Gastrocnemius medialis (tissue), 4 donors: ENCODE measurements at regions not wholly inside any gene's neighbourhood (a gene's known extent, or its start where the extent isn't known, plus 50 kb on each side); places are given as distances from the start of the nearest gene placed in this dataset.
"Not testable (repeated sequence)": the region's sequence is repeated elsewhere in the genome, so short reads cannot be mapped to it uniquely, and the experiment has no call there.

Source experiments
- ATAC-seq, 2 donors: fragments of 150-250 bp; one replicate each; pipeline ENCODE4 v1.9.1; 2016
- DNase-seq, 2 donors: peaks; one replicate each; pipeline ENCODE4 v3.0.0-alpha.2; 2019
- H3K27ac ChIP-seq, 4 donors: fragments of 200-600 bp; sonication (generic); 1 replicate in 1 of 4; 2 replicates in 3 of 4; pipeline ENCODE4 v1.5.1; 2016 to 2018; ENCODE audit warnings: mild to moderate bottlenecking in 2 of 4, moderate library complexity in 1 of 4
- H3K27me3 ChIP-seq, 3 donors: fragments of 200-600 bp; sonication (generic) in 2 of 3; 1 replicate in 1 of 3; 2 replicates in 2 of 3; pipeline versions ENCODE4 v1.5.1 to v1.6.0; 2016 to 2019; ENCODE audit warnings: mild to moderate bottlenecking in 1 of 3, moderate library complexity in 1 of 3
- H3K36me3 ChIP-seq, 2 donors: fragments of 200-600 bp; sonication (generic) in 1 of 2; one replicate each; pipeline ENCODE4 v1.5.1; 2017 to 2018
- H3K4me1 ChIP-seq, 2 donors: fragments of 200-600 bp; sonication (generic) in 1 of 2; one replicate each; pipeline ENCODE4 v1.5.1; 2016 to 2017; ENCODE audit warnings: mild to moderate bottlenecking in 2 of 2
- H3K4me3 ChIP-seq, 4 donors: fragments of 200-600 bp; sonication (generic) in 3 of 4; 1 replicate in 1 of 4; 2 replicates in 3 of 4; pipeline ENCODE4 v1.5.1; 2016 to 2019; ENCODE audit warnings: mild to moderate bottlenecking in 2 of 4
- H3K9me3 ChIP-seq, 3 donors: fragments of 200-600 bp; sonication (generic) in 2 of 3; 1 replicate in 1 of 3; 2 replicates in 2 of 3; pipeline ENCODE4 v1.5.1; 2016 to 2019
- CTCF ChIP-seq, 5 experiments: fragments of 450-650 bp in 3 of 5; fragments of 200-600 bp in 2 of 5; sonication (generic) in 2 of 5; IDR thresholded peaks in 4 of 5; conservative IDR thresholded peaks in 1 of 5; 1 replicate in 4 of 5; 2 replicates in 1 of 5; pipeline ENCODE4 v1.5.1; 2016 to 2019; ENCODE audit warnings: antibody characterized with exemption in 5 of 5, mild to moderate bottlenecking in 3 of 5, moderate library complexity in 3 of 5
- POLR2A ChIP-seq, 2 donors: fragments of 450-650 bp; IDR thresholded peaks; one replicate each; pipeline ENCODE4 v1.6.1; 2017; ENCODE audit warnings: antibody characterized with exemption in 2 of 2, mild to moderate bottlenecking in 2 of 2, moderate library complexity in 2 of 2
- in situ Hi-C, 4 donors: fragments of 200-750 bp; cut with MboI; loops; one replicate each; pipeline versions ENCODE4 v1.15.0 to v1.8.0; 2017; ENCODE audit warnings: low sequenced_read_pairs in 4 of 4
- intact Hi-C: fragments of 100-400 bp; cut with DNase I; formaldehyde crosslinking; loops from one replicate; pipeline ENCODE4 v1.15.1; 2023; ENCODE audit warnings: low total_unique reads

- no peak for ATAC-seq
- Histone ChIP-seq H3K36me3 (no peaks in the 10 kb centered on the region), H3K4me3 (no peak overlapping the region), H3K9me3 (no peaks in the 10 kb centered on the region), H3K27ac (no peak overlapping the region), H3K4me1 (no peaks in the 10 kb centered on the region), H3K27me3 (no peaks in the 10 kb centered on the region)
- intact Hi-C loops = no loop called here
- in situ Hi-C loops = no loop called here
- TF ChIP-seq POLR2A (IDR thresholded peaks at IDR 0.05) = no peak
- TF ChIP-seq CTCF (IDR thresholded peaks at IDR 0.05 in 4 of 5, conservative IDR thresholded peaks at IDR 0.05 in 1 of 5) = no peak
- DNase-seq = no peak
Measured at GRCh38 chr14:30362369-30363218, 196.4 kb upstream of the G2E3 start.

GRCh38 chr14:30363219-30363880 lies 195.6 kb upstream of the G2E3 start:
- H3K36me3 ChIP-seq, in situ Hi-C loops: not testable (repeated sequence)

GRCh38 chr14:30369502-30370180 lies 189.3 kb upstream of the G2E3 start:
- DNase-seq = no peak
- intact Hi-C loops = no loop called here
- no peaks in the 10 kb centered on the region for H3K9me3 ChIP-seq
- TF ChIP-seq CTCF (IDR thresholded peaks at IDR 0.05 in 4 of 5, conservative IDR thresholded peaks at IDR 0.05 in 1 of 5) (no peak), POLR2A (IDR thresholded peaks at IDR 0.05) (no peak)
- H3K4me1 ChIP-seq = no peaks in the 10 kb centered on the region
- in situ Hi-C loops = no loop called here
- no peaks in the 10 kb centered on the region for H3K36me3 ChIP-seq
- no peak overlapping the region for H3K4me3 ChIP-seq
- no peaks in the 10 kb centered on the region for H3K27me3 ChIP-seq
- ATAC-seq = no peak
- H3K27ac ChIP-seq = no peak overlapping the region

More at GRCh38 chr14:30363219-30363880, 195.6 kb upstream of the G2E3 start:
- H3K27me3 ChIP-seq, H3K4me1 ChIP-seq, DNase-seq, H3K4me3 ChIP-seq, intact Hi-C loops, H3K27ac ChIP-seq, H3K9me3 ChIP-seq, ATAC-seq: not testable (repeated sequence)

GRCh38 chr14:30373053-30373452 lies 185.9 kb upstream of the G2E3 start:
- TF ChIP-seq POLR2A (IDR thresholded peaks at IDR 0.05) (no peak), CTCF (IDR thresholded peaks at IDR 0.05 in 4 of 5, conservative IDR thresholded peaks at IDR 0.05 in 1 of 5) (no peak)
- Histone ChIP-seq H3K36me3 (no peaks in the 10 kb centered on the region), H3K4me1 (no peaks in the 10 kb centered on the region), H3K9me3 (no peaks in the 10 kb centered on the region), H3K27me3 (no peaks in the 10 kb centered on the region), H3K27ac (no peak overlapping the region), H3K4me3 (no peak overlapping the region)
- DNase-seq (no peak), ATAC-seq (no peak)
- intact Hi-C loops (no loop called here), in situ Hi-C loops (no loop called here)

- DNase-seq (no peak), ATAC-seq (no peak)
- no peaks in the 10 kb centered on the region for H3K36me3 ChIP-seq
- H3K27me3 ChIP-seq = no peaks in the 10 kb centered on the region
- H3K27ac ChIP-seq = no peak overlapping the region
- no peaks in the 10 kb centered on the region for H3K4me1 ChIP-seq
- in situ Hi-C loops = no loop called here
- H3K9me3 ChIP-seq = no peaks in the 10 kb centered on the region
- TF ChIP-seq CTCF (IDR thresholded peaks at IDR 0.05 in 4 of 5, conservative IDR thresholded peaks at IDR 0.05 in 1 of 5) (no peak), POLR2A (IDR thresholded peaks at IDR 0.05) (no peak)
- intact Hi-C loops = no loop called here
- H3K4me3 ChIP-seq = no peak overlapping the region
Measured at GRCh38 chr14:30373526-30373925, 185.4 kb upstream of the G2E3 start.
